K562 (cell line): ENCODE measurements at regions not wholly inside any gene's neighbourhood (a gene's known extent, or its start where the extent isn't known, plus 50 kb on each side); places are given as distances from the start of the nearest gene placed in this dataset.
A peak's percentile ranks its signal among the peaks of the same experiment; 100 is the strongest.

Source experiments
- TF ChIP-seq, protein P1 (sequence below), 2 experiments: fragments of 450-650 bp; formaldehyde crosslinking in 1 of 2; IDR thresholded peaks; 2 replicates each; pipeline versions ENCODE4 v1.4.0 to v1.6.1; 2014 to 2020; ENCODE audit warnings: mild to moderate bottlenecking in 2 of 2, borderline replicate concordance in 1 of 2, low read depth in 1 of 2

DNA sequence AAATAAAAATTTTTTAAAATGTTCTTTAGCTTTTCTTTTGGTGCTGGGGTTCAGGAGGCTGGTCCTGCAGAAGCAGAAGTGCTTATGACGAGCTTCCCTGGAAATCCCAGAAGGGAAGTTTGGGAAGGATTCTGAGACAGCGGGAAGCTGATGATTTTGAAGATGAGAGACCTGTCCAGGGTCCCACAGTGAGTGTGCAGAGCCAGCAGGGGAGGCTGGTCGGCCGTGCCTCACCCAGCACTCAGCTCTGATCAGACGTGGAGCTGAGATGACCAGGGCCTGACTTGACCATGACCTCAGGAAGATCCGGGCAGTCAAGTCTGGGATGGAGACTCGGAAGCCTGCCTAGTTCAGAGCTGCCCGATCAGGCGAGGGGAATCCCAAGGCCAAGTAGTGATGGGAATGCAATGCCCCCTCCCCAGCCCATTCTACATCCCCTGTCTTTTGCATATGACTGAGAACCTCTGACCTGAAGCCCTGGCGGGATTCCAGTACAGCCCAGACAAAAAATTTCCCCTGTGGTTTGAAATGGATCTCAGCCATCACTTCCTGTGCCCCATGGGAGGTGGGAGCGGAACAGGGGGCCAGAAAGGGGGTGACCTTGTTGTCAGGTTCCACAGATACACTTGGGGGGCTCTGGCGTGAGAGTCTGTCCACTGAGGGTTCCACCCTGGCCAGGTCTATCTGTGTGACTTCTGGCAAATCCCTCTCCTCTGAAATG, 96.8 kb upstream of the RUNX3 start (continued):
- TF ChIP-seq, protein P1, sequence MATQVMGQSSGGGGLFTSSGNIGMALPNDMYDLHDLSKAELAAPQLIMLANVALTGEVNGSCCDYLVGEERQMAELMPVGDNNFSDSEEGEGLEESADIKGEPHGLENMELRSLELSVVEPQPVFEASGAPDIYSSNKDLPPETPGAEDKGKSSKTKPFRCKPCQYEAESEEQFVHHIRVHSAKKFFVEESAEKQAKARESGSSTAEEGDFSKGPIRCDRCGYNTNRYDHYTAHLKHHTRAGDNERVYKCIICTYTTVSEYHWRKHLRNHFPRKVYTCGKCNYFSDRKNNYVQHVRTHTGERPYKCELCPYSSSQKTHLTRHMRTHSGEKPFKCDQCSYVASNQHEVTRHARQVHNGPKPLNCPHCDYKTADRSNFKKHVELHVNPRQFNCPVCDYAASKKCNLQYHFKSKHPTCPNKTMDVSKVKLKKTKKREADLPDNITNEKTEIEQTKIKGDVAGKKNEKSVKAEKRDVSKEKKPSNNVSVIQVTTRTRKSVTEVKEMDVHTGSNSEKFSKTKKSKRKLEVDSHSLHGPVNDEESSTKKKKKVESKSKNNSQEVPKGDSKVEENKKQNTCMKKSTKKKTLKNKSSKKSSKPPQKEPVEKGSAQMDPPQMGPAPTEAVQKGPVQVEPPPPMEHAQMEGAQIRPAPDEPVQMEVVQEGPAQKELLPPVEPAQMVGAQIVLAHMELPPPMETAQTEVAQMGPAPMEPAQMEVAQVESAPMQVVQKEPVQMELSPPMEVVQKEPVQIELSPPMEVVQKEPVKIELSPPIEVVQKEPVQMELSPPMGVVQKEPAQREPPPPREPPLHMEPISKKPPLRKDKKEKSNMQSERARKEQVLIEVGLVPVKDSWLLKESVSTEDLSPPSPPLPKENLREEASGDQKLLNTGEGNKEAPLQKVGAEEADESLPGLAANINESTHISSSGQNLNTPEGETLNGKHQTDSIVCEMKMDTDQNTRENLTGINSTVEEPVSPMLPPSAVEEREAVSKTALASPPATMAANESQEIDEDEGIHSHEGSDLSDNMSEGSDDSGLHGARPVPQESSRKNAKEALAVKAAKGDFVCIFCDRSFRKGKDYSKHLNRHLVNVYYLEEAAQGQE (IDR thresholded peaks at IDR 0.05; ENCODE audit: borderline replicate concordance) = 0 out of 2 replicates have a peak, but pooled peaks have one; percentile 5
- TF ChIP-seq, protein P1 (CRISPR knock-in tag; IDR thresholded peaks at IDR 0.05; ENCODE audit: low read depth) = no peak
